ENCODE measurements at regions not wholly inside any gene's neighbourhood (a gene's known extent, or its start where the extent isn't known, plus 50 kb on each side); places are given as distances from the start of the nearest gene placed in this dataset.
"Not testable (repeated sequence)": the region's sequence is repeated elsewhere in the genome, so short reads cannot be mapped to it uniquely, and the experiment has no call there.

DNA sequence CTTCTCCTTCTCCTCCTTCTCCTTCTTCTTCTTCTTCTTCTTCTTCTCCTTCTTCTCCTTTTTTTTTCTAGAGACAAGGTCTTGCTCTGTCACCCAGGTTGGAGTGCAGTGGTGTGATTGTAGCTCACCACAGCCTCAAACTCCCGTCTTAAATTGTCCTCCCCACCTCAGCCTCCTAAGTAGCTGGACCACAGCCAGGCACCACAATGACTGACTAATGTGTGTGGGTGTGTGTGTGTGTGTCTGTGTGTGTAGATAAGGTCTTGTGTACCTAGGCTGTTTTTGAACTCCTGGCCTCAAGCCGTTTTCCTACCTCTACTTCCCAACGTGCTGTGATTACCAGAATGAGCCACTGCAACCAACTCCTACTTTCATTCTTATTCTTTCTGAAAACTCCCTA lies 390.9 kb downstream of the ADAM29 start:
- no peaks in the 10 kb centered on the region for H3K36me3 Mint-ChIP-seq (ENCODE audit: low read depth)
- no peak overlapping the region for H3K27ac Mint-ChIP-seq
- no peaks in the 10 kb centered on the region for H3K27me3 Mint-ChIP-seq (ENCODE audit: insufficient read depth)
- H3K4me3 Mint-ChIP-seq: no peak overlapping the region
- intact Hi-C loops (cut with micrococcal nuclease): no loop called here
- H3K4me1 Mint-ChIP-seq (ENCODE audit: low read depth): no peaks in the 10 kb centered on the region
- no peak for DNase-seq (ENCODE audit: low spot score)
- no peaks in the 10 kb centered on the region for H3K9me3 Mint-ChIP-seq

- DNase-seq (ENCODE audit: low spot score): no peak
- intact Hi-C loops (cut with micrococcal nuclease): no loop called here
- H3K4me1 Mint-ChIP-seq (ENCODE audit: low read depth): no peaks in the 10 kb centered on the region
- H3K4me3 Mint-ChIP-seq: no peak overlapping the region
- no peak overlapping the region for H3K27ac Mint-ChIP-seq
- no peaks in the 10 kb centered on the region for H3K36me3 Mint-ChIP-seq (ENCODE audit: low read depth)
- H3K27me3 Mint-ChIP-seq (ENCODE audit: insufficient read depth): no peaks in the 10 kb centered on the region
- H3K9me3 Mint-ChIP-seq: peaks cover 4% of the 10 kb centered on the region
These were observed 407.1 kb downstream of the ADAM29 start for GRCh38 chr4:175325230-175325629.

- no peak for DNase-seq (ENCODE audit: low spot score)
- no peaks in the 10 kb centered on the region for H3K4me1 Mint-ChIP-seq (ENCODE audit: low read depth)
- intact Hi-C loops (cut with micrococcal nuclease): no loop called here
- H3K4me3 Mint-ChIP-seq: no peak overlapping the region
- H3K27me3 Mint-ChIP-seq (ENCODE audit: insufficient read depth): no peaks in the 10 kb centered on the region
- H3K27ac Mint-ChIP-seq: no peak overlapping the region
- no peaks in the 10 kb centered on the region for H3K36me3 Mint-ChIP-seq (ENCODE audit: low read depth)
- H3K9me3 Mint-ChIP-seq: peaks cover 4% of the 10 kb centered on the region
These were observed 408.6 kb downstream of the ADAM29 start for GRCh38 chr4:175326796-175327195.

- Mint-ChIP-seq H3K27ac (no peak overlapping the region), H3K36me3 (ENCODE audit: low read depth) (no peaks in the 10 kb centered on the region), H3K4me3 (no peak overlapping the region), H3K9me3 (peaks cover 4% of the 10 kb centered on the region), H3K4me1 (ENCODE audit: low read depth) (no peaks in the 10 kb centered on the region), H3K27me3 (ENCODE audit: insufficient read depth) (no peaks in the 10 kb centered on the region)
- intact Hi-C loops (cut with micrococcal nuclease): no loop called here
- no peak for DNase-seq (ENCODE audit: low spot score)
These were observed 412.1 kb downstream of the ADAM29 start for GRCh38 chr4:175330236-175330635.

DNA sequence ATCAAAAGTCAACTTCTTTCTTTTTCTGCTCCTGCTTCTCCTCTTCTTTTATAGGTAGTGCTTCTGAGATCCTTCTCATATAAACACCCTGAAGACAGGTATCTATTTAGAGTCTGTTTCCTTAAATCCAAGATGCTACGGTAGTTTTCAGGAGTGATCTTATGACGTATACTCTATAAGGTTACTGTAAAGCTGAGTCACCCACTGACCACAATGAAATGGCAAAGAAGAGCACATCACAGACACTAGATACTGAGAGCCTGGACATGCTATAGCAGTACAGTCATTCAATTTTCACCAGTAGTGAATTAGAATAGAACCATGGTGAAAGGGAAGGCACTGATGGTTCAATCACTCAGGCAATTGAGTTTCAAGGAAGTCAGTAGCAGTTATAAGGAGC lies 412.5 kb downstream of the ADAM29 start:
- H3K9me3 Mint-ChIP-seq: peaks cover 4% of the 10 kb centered on the region
- intact Hi-C loops (cut with micrococcal nuclease): no loop called here
- no peaks in the 10 kb centered on the region for H3K4me1 Mint-ChIP-seq (ENCODE audit: low read depth)

DNA sequence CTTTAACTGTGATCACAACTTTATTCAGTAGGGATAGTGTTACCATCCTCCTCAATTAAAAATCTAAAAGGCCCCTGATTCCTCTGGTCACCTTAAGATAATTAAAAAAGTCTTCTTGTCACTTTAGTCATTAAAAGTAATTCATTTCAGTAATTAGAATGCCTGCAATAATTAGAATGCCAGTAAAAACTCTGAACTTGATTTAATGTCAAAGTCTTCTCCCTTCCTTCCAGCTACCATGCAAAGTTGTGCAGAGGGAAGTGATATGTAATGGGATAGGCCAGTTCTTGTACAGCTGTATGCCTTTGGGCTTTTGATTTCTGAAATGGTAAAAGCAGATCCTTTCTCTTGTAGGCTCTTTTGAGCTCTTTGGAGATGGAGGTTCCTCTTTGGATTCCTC lies 417.2 kb downstream of the ADAM29 start:
- Mint-ChIP-seq H3K36me3 (ENCODE audit: low read depth) (no peaks in the 10 kb centered on the region), H3K27me3 (ENCODE audit: insufficient read depth) (no peaks in the 10 kb centered on the region), H3K4me1 (ENCODE audit: low read depth) (no peaks in the 10 kb centered on the region), H3K27ac (no peak overlapping the region), H3K9me3 (no peaks in the 10 kb centered on the region), H3K4me3 (no peak overlapping the region)
- intact Hi-C loops (cut with micrococcal nuclease): no loop called here
- no peak for DNase-seq (ENCODE audit: low spot score)

More for the DNA sequence above, 412.5 kb downstream of the ADAM29 start:
- DNase-seq (ENCODE audit: low spot score): no peak
- Mint-ChIP-seq H3K4me3 (no peak overlapping the region), H3K27me3 (ENCODE audit: insufficient read depth) (no peaks in the 10 kb centered on the region), H3K27ac (no peak overlapping the region), H3K36me3 (ENCODE audit: low read depth) (no peaks in the 10 kb centered on the region)

DNA sequence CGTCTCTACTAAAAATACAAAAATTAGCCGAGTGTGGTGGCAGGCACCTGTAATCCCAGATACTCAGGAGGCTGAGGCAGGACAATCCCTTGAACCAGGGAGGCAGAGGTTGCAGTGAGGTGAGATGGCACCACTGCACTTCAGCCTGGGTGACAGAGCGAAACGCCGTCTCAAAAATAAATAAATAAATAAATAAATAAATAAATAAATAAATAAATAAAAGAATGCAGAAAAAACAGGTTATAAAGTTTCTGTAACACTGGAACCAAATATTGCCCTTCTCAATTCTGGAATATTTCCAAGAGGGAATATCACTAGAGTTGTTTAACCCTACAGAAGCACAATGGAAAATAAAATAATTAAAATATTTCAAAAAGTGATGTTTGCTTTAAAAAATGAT lies 418.4 kb downstream of the ADAM29 start:
- H3K27me3 Mint-ChIP-seq (ENCODE audit: insufficient read depth): not testable (repeated sequence)

DNA sequence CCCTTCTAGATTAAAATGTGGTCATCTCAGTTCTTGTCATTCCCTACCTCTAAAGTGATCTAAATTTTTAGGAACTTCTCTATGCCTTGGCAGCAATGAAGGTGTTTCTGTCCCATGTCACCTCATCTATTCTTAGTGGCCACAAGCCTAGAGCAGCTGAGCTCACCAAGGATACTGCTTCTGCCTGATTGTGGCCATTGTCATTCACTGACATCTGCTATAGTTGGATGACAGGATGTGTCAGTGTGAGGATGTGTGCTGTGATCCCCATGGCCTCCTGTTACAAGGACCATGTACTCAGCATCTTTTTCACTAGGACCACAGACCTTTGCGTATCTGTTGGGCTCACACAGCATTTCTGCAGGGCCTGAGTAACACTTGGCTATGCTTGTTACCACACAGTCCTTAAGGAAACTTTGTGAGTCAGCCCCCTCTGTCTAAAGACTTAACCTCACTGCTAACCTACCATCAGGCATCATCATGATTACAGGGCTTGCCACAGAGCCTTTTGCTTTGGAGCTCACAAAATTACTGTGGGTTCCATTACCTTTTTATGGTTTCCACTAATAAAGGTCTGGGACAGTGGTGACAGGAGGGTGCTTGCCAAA lies 421.0 kb downstream of the ADAM29 start:
- Mint-ChIP-seq H3K36me3 (ENCODE audit: low read depth) (no peaks in the 10 kb centered on the region), H3K27ac (no peak overlapping the region), H3K27me3 (ENCODE audit: insufficient read depth) (no peaks in the 10 kb centered on the region), H3K9me3 (peaks cover 4% of the 10 kb centered on the region), H3K4me1 (ENCODE audit: low read depth) (no peaks in the 10 kb centered on the region), H3K4me3 (no peak overlapping the region)
- DNase-seq (ENCODE audit: low spot score): no peak
- intact Hi-C loops (cut with micrococcal nuclease): no loop called here

More for the DNA sequence above, 418.4 kb downstream of the ADAM29 start:
- H3K27ac Mint-ChIP-seq; DNase-seq (ENCODE audit: low spot score); H3K9me3 Mint-ChIP-seq; H3K36me3 Mint-ChIP-seq (ENCODE audit: low read depth); H3K4me1 Mint-ChIP-seq (ENCODE audit: low read depth); H3K4me3 Mint-ChIP-seq; intact Hi-C loops (cut with micrococcal nuclease): not testable (repeated sequence)

- no peaks in the 10 kb centered on the region for H3K27me3 Mint-ChIP-seq (ENCODE audit: insufficient read depth)
- no peak for DNase-seq (ENCODE audit: low spot score)
- intact Hi-C loops (cut with micrococcal nuclease): no loop called here
- H3K4me1 Mint-ChIP-seq (ENCODE audit: low read depth): no peaks in the 10 kb centered on the region
- H3K4me3 Mint-ChIP-seq: no peak overlapping the region
- H3K27ac Mint-ChIP-seq: no peak overlapping the region
- H3K36me3 Mint-ChIP-seq (ENCODE audit: low read depth): no peaks in the 10 kb centered on the region
- peaks cover 5% of the 10 kb centered on the region for H3K9me3 Mint-ChIP-seq
These were observed 423.1 kb downstream of the ADAM29 start for GRCh38 chr4:175341203-175341755.

- Mint-ChIP-seq H3K27ac (no peak overlapping the region), H3K4me3 (no peak overlapping the region), H3K27me3 (ENCODE audit: insufficient read depth) (no peaks in the 10 kb centered on the region), H3K4me1 (ENCODE audit: low read depth) (no peaks in the 10 kb centered on the region), H3K36me3 (ENCODE audit: low read depth) (no peaks in the 10 kb centered on the region), H3K9me3 (peaks cover 5% of the 10 kb centered on the region)
- no peak for DNase-seq (ENCODE audit: low spot score)
- intact Hi-C loops (cut with micrococcal nuclease): no loop called here
These were observed 428.2 kb downstream of the ADAM29 start for GRCh38 chr4:175346376-175346775.

GRCh38 chr4:175350246-175350645 lies 432.1 kb downstream of the ADAM29 start:
- Mint-ChIP-seq H3K4me3 (no peak overlapping the region), H3K27me3 (ENCODE audit: insufficient read depth) (no peaks in the 10 kb centered on the region), H3K4me1 (ENCODE audit: low read depth) (no peaks in the 10 kb centered on the region), H3K36me3 (ENCODE audit: low read depth) (no peaks in the 10 kb centered on the region), H3K9me3 (no peaks in the 10 kb centered on the region), H3K27ac (no peak overlapping the region)
- intact Hi-C loops (cut with micrococcal nuclease): no loop called here
- no peak for DNase-seq (ENCODE audit: low spot score)

DNA sequence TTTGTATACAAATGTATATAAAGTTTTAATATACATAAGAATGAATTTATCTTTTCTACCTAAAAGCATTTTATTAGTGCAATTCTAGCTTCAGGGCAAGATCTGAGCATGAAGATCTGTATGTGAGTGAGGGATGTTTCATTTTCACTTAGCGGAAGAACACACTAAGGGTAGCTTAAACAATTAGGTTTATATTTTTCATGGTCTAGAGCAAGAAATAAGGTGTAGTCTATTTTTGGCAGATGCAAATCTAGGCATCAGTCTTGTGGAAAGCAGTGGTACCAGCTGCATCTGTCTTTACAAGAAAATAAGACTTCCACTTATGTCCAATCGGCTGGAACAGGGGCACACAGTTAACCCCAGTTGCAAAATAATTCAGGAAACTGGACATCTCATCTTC lies 433.3 kb downstream of the ADAM29 start:
- H3K4me1 Mint-ChIP-seq (ENCODE audit: low read depth): no peaks in the 10 kb centered on the region
- H3K4me3 Mint-ChIP-seq: no peak overlapping the region
- no peaks in the 10 kb centered on the region for H3K9me3 Mint-ChIP-seq
- no peaks in the 10 kb centered on the region for H3K36me3 Mint-ChIP-seq (ENCODE audit: low read depth)
- no peak overlapping the region for H3K27ac Mint-ChIP-seq
- H3K27me3 Mint-ChIP-seq (ENCODE audit: insufficient read depth): no peaks in the 10 kb centered on the region
- intact Hi-C loops (cut with micrococcal nuclease): no loop called here
- DNase-seq (ENCODE audit: low spot score): no peak

DNA sequence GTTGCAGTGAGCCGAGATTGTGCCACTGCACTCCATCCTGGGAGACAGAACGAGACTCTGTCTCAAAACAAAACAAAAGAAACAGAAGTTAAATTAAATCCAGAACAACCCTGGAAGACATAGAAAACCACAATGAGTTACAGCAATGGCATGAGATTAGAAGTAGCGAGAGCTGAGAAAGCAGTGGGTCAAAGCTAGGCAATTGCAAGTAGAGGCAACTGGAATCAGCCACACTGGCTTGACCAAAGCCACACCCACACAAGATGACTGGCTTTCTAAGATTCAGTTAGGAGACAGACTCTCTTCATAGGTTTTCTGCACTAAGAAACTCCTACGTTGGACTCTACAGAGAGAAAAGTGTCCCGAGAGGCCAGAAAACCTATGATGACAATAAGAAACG lies 443.0 kb downstream of the GPM6A start:
- no peaks in the 10 kb centered on the region for H3K36me3 Mint-ChIP-seq (ENCODE audit: low read depth)

DNA sequence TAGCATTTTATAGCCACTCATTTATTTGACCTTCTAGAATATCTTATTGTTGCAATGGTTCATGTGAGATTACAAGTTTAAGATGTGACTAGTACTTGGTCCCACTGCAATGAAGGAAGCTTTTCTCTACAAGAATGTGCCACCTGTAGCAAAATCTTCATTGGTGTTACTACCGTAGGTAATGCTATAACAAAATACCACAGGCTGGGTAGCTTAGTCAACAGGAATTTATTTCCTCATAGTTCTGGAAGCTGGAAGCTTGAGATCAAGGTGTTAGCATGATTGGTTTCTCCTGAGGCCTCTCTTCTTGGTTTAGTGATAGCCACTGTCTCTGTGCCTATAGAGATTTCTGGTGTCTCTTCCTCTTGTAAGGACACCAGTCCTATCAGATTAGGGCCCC lies 441.0 kb downstream of the GPM6A start:
- no peak overlapping the region for H3K27ac Mint-ChIP-seq

More for the DNA sequence above, 443.0 kb downstream of the GPM6A start:
- H3K9me3 Mint-ChIP-seq: no peaks in the 10 kb centered on the region
- intact Hi-C loops (cut with micrococcal nuclease): no loop called here
- no peaks in the 10 kb centered on the region for H3K27me3 Mint-ChIP-seq (ENCODE audit: insufficient read depth)
- no peak overlapping the region for H3K27ac Mint-ChIP-seq
- no peak overlapping the region for H3K4me3 Mint-ChIP-seq
- no peaks in the 10 kb centered on the region for H3K4me1 Mint-ChIP-seq (ENCODE audit: low read depth)
- DNase-seq (ENCODE audit: low spot score): no peak

More for the DNA sequence above, 441.0 kb downstream of the GPM6A start:
- intact Hi-C loops (cut with micrococcal nuclease): no loop called here
- Mint-ChIP-seq H3K36me3 (ENCODE audit: low read depth) (no peaks in the 10 kb centered on the region), H3K9me3 (no peaks in the 10 kb centered on the region), H3K4me3 (no peak overlapping the region), H3K27me3 (ENCODE audit: insufficient read depth) (no peaks in the 10 kb centered on the region), H3K4me1 (ENCODE audit: low read depth) (no peaks in the 10 kb centered on the region)
- no peak for DNase-seq (ENCODE audit: low spot score)

Measured in activated T-helper 1 cell treated with anti-CD3 and anti-CD28 coated beads, Interleukin-12 subunit alpha, Interleukin-12 subunit beta, Interleukin-2, Interleukin-4 antibody, amounts not matched to agents 30 ng/mL and 10 ng/mL and 1 ng/mL, durations not matched to agents 14 hours and 24 hours and 36 hours (primary cell).